ENCODE measurements at regions not wholly inside any gene's neighbourhood (a gene's known extent, or its start where the extent isn't known, plus 50 kb on each side); places are given as distances from the start of the nearest gene placed in this dataset.

DNA sequence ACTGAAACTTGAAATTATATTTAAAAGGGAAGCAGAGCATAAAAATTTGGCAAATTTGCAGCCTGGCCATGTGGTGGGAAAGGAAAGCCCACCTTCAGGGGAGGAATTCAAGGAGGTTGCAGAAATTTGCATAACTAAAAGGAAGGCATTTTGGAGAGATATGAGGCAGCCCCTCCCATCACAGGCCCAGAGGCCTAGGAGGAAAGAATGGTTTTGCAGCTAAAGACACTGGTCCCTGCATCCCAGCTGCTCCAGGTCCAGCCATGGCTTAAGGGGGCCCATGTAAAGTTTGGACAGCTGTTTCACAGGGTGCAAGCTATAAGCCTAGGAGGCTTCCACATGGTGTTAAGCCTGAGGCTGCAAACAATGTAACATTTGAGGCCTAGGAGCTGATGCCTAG is 212.5 kb downstream of the NNT start:
- TF ChIP-seq, protein P1, sequence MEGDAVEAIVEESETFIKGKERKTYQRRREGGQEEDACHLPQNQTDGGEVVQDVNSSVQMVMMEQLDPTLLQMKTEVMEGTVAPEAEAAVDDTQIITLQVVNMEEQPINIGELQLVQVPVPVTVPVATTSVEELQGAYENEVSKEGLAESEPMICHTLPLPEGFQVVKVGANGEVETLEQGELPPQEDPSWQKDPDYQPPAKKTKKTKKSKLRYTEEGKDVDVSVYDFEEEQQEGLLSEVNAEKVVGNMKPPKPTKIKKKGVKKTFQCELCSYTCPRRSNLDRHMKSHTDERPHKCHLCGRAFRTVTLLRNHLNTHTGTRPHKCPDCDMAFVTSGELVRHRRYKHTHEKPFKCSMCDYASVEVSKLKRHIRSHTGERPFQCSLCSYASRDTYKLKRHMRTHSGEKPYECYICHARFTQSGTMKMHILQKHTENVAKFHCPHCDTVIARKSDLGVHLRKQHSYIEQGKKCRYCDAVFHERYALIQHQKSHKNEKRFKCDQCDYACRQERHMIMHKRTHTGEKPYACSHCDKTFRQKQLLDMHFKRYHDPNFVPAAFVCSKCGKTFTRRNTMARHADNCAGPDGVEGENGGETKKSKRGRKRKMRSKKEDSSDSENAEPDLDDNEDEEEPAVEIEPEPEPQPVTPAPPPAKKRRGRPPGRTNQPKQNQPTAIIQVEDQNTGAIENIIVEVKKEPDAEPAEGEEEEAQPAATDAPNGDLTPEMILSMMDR (IDR thresholded peaks at IDR 0.05 in 4 of 5, conservative IDR thresholded peaks at IDR 0.05 in 1 of 5): no peak
- TF ChIP-seq POLR2A (IDR thresholded peaks at IDR 0.05): no peak

All from gastrocnemius medialis (tissue), 4 donors.